Neural cell (in vitro differentiated cells): ENCODE measurements at regions not wholly inside any gene's neighbourhood (a gene's known extent, or its start where the extent isn't known, plus 50 kb on each side); places are given as distances from the start of the nearest gene placed in this dataset.

Experiments
- H2AFZ ChIP-seq: fragments of 200-600, 300-800 bp; sonication (generic), shearing (Covaris generic); 2 replicates; pipeline ENCODE4 v1.6.0; 2014; ENCODE audit warnings: low read depth, mild to moderate bottlenecking, antibody characterized with exemption, low read length, moderate library complexity
- H3F3A ChIP-seq: fragments of 200-600 bp; shearing (Covaris generic); 2 replicates; pipeline ENCODE4 v1.6.1; 2016; ENCODE audit warnings: mild to moderate bottlenecking, moderate library complexity, mixed read lengths, antibody characterized with exemption, low read length; ENCODE audit not compliant: insufficient read depth, poor library complexity, severe bottlenecking
- H3K27ac ChIP-seq: fragments of 200-600, 300-800 bp; sonication (generic), shearing (Covaris generic); 2 replicates; pipeline ENCODE4 v1.5.1; 2014; ENCODE audit warnings: mild to moderate bottlenecking, low read length, moderate library complexity
- H3K27me3 ChIP-seq: fragments of 300-800, 200-600 bp; sonication (generic), shearing (Covaris generic); 2 replicates; pipeline ENCODE4 v1.6.0; 2014; ENCODE audit warnings: mild to moderate bottlenecking, low read depth, low read length, moderate library complexity; ENCODE audit not compliant: insufficient read depth
- H3K36me3 ChIP-seq: fragments of 300-800, 200-600 bp; sonication (generic), shearing (Covaris generic); 2 replicates; pipeline ENCODE4 v1.5.1; 2014; ENCODE audit warnings: mild to moderate bottlenecking, antibody characterized with exemption, low read length, moderate library complexity; ENCODE audit not compliant: insufficient read depth
- H3K4me2 ChIP-seq: fragments of 300-800, 200-600 bp; sonication (generic), shearing (Covaris generic); 2 replicates; pipeline ENCODE4 v1.6.0; 2014; ENCODE audit warnings: mild to moderate bottlenecking, low read length
- H3K4me3 ChIP-seq: fragments of 300-800, 200-600 bp; sonication (generic), shearing (Covaris generic); 2 replicates; pipeline ENCODE4 v1.5.1; 2014; ENCODE audit warnings: mild to moderate bottlenecking, low read length, moderate library complexity
- H3K79me2 ChIP-seq: fragments of 200-600 bp; shearing (Covaris generic); replicated peaks from 2 replicates; pipeline ENCODE4 v1.6.0; 2014; ENCODE audit warnings: mild to moderate bottlenecking, low read length, moderate library complexity; ENCODE audit not compliant: insufficient read depth
- H3K9ac ChIP-seq: fragments of 300-800, 200-600 bp; sonication (generic), shearing (Covaris generic); 2 replicates; pipeline ENCODE4 v1.6.1; 2016; ENCODE audit warnings: mild to moderate bottlenecking, low read length, mixed read lengths
- H3K9me2 ChIP-seq: fragments of 200-600 bp; shearing (Covaris generic); 2 replicates; pipeline ENCODE4 v1.6.1; 2016; ENCODE audit warnings: mild to moderate bottlenecking, low read length, mixed read lengths; ENCODE audit not compliant: insufficient read depth
- H3K9me3 ChIP-seq: fragments of 200-600, 300-800 bp; sonication (generic), shearing (Covaris generic); 2 replicates; pipeline ENCODE4 v1.6.1; 2016; ENCODE audit warnings: mild to moderate bottlenecking, mixed run types, low read length, moderate library complexity, mixed read lengths
- H4K20me1 ChIP-seq: fragments of 200-600 bp; shearing (Covaris generic); 2 replicates; pipeline ENCODE4 v1.6.1; 2016; ENCODE audit warnings: mild to moderate bottlenecking, mixed run types; ENCODE audit not compliant: insufficient read depth
- EP300 ChIP-seq: fragments of 450-650 bp; conservative IDR thresholded peaks from 2 replicates; pipeline ENCODE4 v1.6.1; 2014; ENCODE audit warnings: antibody characterized with exemption, mild to moderate bottlenecking, moderate library complexity; ENCODE audit not compliant: poor library complexity, severe bottlenecking
- EZH2 ChIP-seq: fragments of 200-600, 300-800 bp; shearing (Covaris generic), sonication (generic); IDR thresholded peaks from 2 replicates; pipeline ENCODE4 v1.6.1; 2014; ENCODE audit warnings: antibody characterized with exemption, low read length, borderline replicate concordance, mild to moderate bottlenecking; ENCODE audit not compliant: insufficient read depth, poor library complexity, severe bottlenecking
- MXI1 ChIP-seq: fragments of 450-650 bp; conservative IDR thresholded peaks from 2 replicates; pipeline ENCODE4 v1.6.1; 2014; ENCODE audit warnings: antibody characterized with exemption, mild to moderate bottlenecking; ENCODE audit not compliant: poor library complexity, severe bottlenecking
- POLR2AphosphoS5 ChIP-seq: IDR thresholded peaks from 2 replicates; pipeline ENCODE4 v1.6.1; 2012
- RAD21 ChIP-seq: fragments of 450-650 bp; conservative IDR thresholded peaks from 2 replicates; pipeline ENCODE4 v1.6.1; 2014; ENCODE audit warnings: antibody characterized with exemption, mild to moderate bottlenecking, moderate library complexity
- REST ChIP-seq: IDR thresholded peaks from 2 replicates; pipeline ENCODE4 v1.6.1; 2012; ENCODE audit warnings: borderline replicate concordance
- SMC3 ChIP-seq: fragments of 450-650 bp; conservative IDR thresholded peaks from 2 replicates; pipeline ENCODE4 v1.6.1; 2014; ENCODE audit warnings: antibody characterized with exemption, mild to moderate bottlenecking, moderate library complexity; ENCODE audit not compliant: poor library complexity
- TAF1 ChIP-seq: IDR thresholded peaks from 2 replicates; pipeline ENCODE4 v1.6.1; 2012; ENCODE audit warnings: low read depth
- TF ChIP-seq, protein P1 (sequence below): fragments of 450-650 bp; IDR thresholded peaks from 2 replicates; pipeline ENCODE4 v1.5.1; 2014; ENCODE audit warnings: antibody characterized with exemption, mild to moderate bottlenecking, moderate library complexity; ENCODE audit not compliant: poor library complexity, severe bottlenecking

- no peak overlapping the region for H3K4me2 ChIP-seq
- no peak overlapping the region for H3K9ac ChIP-seq
- TF ChIP-seq SMC3 (no peak), TAF1 (no peak), REST (no peak), POLR2AphosphoS5 (no peak), EZH2 (no peak), RAD21 (no peak), MXI1 (no peak), EP300 (no peak)
- TF ChIP-seq, protein P1, sequence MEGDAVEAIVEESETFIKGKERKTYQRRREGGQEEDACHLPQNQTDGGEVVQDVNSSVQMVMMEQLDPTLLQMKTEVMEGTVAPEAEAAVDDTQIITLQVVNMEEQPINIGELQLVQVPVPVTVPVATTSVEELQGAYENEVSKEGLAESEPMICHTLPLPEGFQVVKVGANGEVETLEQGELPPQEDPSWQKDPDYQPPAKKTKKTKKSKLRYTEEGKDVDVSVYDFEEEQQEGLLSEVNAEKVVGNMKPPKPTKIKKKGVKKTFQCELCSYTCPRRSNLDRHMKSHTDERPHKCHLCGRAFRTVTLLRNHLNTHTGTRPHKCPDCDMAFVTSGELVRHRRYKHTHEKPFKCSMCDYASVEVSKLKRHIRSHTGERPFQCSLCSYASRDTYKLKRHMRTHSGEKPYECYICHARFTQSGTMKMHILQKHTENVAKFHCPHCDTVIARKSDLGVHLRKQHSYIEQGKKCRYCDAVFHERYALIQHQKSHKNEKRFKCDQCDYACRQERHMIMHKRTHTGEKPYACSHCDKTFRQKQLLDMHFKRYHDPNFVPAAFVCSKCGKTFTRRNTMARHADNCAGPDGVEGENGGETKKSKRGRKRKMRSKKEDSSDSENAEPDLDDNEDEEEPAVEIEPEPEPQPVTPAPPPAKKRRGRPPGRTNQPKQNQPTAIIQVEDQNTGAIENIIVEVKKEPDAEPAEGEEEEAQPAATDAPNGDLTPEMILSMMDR, result no peak
- H3K36me3 ChIP-seq, result no peaks in the 10 kb centered on the region
- no peaks in the 10 kb centered on the region for H4K20me1 ChIP-seq
- no peaks in the 10 kb centered on the region for H3K79me2 ChIP-seq
- no peaks in the 10 kb centered on the region for H3F3A ChIP-seq
- no peak overlapping the region for H3K27ac ChIP-seq
- no peaks in the 10 kb centered on the region for H3K9me3 ChIP-seq
- H3K27me3 ChIP-seq, result no peaks in the 10 kb centered on the region
- no peaks in the 10 kb centered on the region for H3K9me2 ChIP-seq
- H3K4me3 ChIP-seq, result no peak overlapping the region
- no peak overlapping the region for H2AFZ ChIP-seq
Observed at GRCh38 chr7:124375391-124375790, 342.5 kb upstream of the TMEM229A start.

DNA sequence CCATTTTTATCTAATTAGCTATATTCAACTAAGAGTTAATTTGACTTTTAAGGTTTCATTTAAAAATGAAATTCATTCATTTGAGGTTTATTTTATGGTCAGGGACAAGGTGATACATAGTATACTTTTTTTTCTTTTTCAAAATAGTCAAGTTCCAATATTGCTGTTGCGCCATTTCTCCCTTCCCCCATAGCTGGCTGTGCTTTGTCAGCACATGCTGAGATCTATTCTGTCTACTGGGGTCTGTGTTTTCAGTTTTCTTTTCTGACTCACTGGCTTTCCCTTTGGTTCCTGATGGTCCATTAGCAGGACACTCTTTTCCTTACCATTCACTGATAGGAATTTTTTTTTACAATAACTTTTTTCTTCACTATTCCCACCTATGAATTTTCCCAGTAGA, 336.4 kb upstream of the TMEM229A start:
- no peak overlapping the region for H3K4me3 ChIP-seq
- no peaks in the 10 kb centered on the region for H3K9me2 ChIP-seq
- H3K4me2 ChIP-seq, result no peak overlapping the region

More for the DNA sequence above, 336.4 kb upstream of the TMEM229A start:
- Histone ChIP-seq H3K36me3 (no peaks in the 10 kb centered on the region), H3F3A (no peaks in the 10 kb centered on the region), H3K9me3 (peaks cover 3% of the 10 kb centered on the region), H4K20me1 (no peaks in the 10 kb centered on the region), H3K9ac (no peak overlapping the region), H3K27me3 (no peaks in the 10 kb centered on the region), H3K27ac (no peak overlapping the region), H2AFZ (no peak overlapping the region), H3K79me2 (no peaks in the 10 kb centered on the region)
- TF ChIP-seq REST, result peak; percentile 35
- no peak for TF ChIP-seq EZH2
